Fibroblast of lung (primary cell): ENCODE measurements at regions not wholly inside any gene's neighbourhood (a gene's known extent, or its start where the extent isn't known, plus 50 kb on each side); places are given as distances from the start of the nearest gene placed in this dataset.

Experiments used
- CTCF ChIP-seq, 2 donors: IDR thresholded peaks in 1 of 2; conservative IDR thresholded peaks in 1 of 2; 1 replicate in 1 of 2; 2 replicates in 1 of 2; pipeline ENCODE4 v1.5.1; 2011 to 2012; ENCODE audit warnings: low read length in 2 of 2, control low read depth in 1 of 2, inconsistent platforms in 1 of 2, low read depth in 1 of 2, mild to moderate bottlenecking in 1 of 2
- EZH2 ChIP-seq: IDR thresholded peaks from 2 replicates; pipeline ENCODE4 v1.5.1; 2012; ENCODE audit warnings: low read length, control low read depth, mild to moderate bottlenecking; ENCODE audit errors: missing control alignments

GRCh38 chr1:198411240-198411639, 129.2 kb downstream of the ATP6V1G3 start:
- no peak for TF ChIP-seq CTCF (conservative IDR thresholded peaks at IDR 0.05 in 1 of 2, IDR thresholded peaks at IDR 0.05 in 1 of 2; ENCODE audit: low read depth in 1 of 2, low read length in 2 of 2)
- TF ChIP-seq EZH2 = no peak
